HAP-1 (cell line): ENCODE measurements at regions not wholly inside any gene's neighbourhood (a gene's known extent, or its start where the extent isn't known, plus 50 kb on each side); places are given as distances from the start of the nearest gene placed in this dataset.

Experiments
- DNase-seq, 2 experiments: peaks; one replicate each; pipeline ENCODE4 v3.0.0-alpha.2; 2016 to 2020; ENCODE audit warnings: low spot score in 2 of 2
- H3K27me3 ChIP-seq: fragments of 250-450 bp; sonication (Bioruptor Pico); 2 replicates; pipeline ENCODE4 v1.5.1; 2020; ENCODE audit warnings: low read depth, mild to moderate bottlenecking, moderate library complexity
- H3K36me3 ChIP-seq: fragments of 250-450 bp; sonication (Bioruptor Pico); replicated peaks from 2 replicates; pipeline ENCODE4 v1.5.1; 2020; ENCODE audit warnings: mild to moderate bottlenecking
- H3K4me1 ChIP-seq: fragments of 250-450 bp; sonication (Bioruptor Pico); 2 replicates; pipeline ENCODE4 v1.5.1; 2020; ENCODE audit warnings: mild to moderate bottlenecking
- H3K4me3 ChIP-seq: fragments of 250-450 bp; sonication (Bioruptor Pico); 2 replicates; pipeline ENCODE4 v1.5.1; 2020; ENCODE audit warnings: mild to moderate bottlenecking, moderate library complexity
- H3K9me3 ChIP-seq: fragments of 250-450 bp; sonication (Bioruptor Pico); 2 replicates; pipeline ENCODE4 v1.5.1; 2020; ENCODE audit warnings: mild to moderate bottlenecking, moderate library complexity
- in situ Hi-C: fragments of 300-500 bp; cut with MboI; formaldehyde crosslinking; loops from 3 replicates; pipeline ENCODE4 v1.14.3; 2020; ENCODE audit warnings: low sequenced_read_pairs, inconsistent platforms, mixed read lengths

DNA sequence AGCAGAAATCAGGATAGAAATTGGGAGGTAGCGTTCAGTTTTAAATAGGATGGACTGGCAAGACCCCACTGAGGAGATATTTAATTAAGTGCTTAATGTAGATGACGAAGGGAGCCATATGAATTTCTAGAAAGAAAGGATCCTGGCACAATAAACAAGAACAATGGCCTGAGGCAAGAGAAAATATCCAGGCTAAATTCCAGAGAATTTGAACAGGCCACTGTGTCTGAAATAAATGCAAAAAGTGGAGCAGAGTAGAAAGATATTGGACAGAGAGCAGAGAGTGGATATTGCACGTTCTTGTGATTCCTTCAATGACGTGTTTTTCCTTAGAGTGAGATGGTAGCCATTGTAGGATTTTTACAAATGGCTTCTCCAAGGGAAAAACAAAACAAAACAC, 1504.8 kb downstream of the C4orf33 start:
- Histone ChIP-seq H3K27me3 (no peaks in the 10 kb centered on the region), H3K9me3 (no peaks in the 10 kb centered on the region), H3K36me3 (no peaks in the 10 kb centered on the region), H3K4me1 (no peaks in the 10 kb centered on the region), H3K4me3 (no peak overlapping the region)
- in situ Hi-C loops: no loop called here
- peak in 1 of 2 experiments; percentile 16 for DNase-seq

DNA sequence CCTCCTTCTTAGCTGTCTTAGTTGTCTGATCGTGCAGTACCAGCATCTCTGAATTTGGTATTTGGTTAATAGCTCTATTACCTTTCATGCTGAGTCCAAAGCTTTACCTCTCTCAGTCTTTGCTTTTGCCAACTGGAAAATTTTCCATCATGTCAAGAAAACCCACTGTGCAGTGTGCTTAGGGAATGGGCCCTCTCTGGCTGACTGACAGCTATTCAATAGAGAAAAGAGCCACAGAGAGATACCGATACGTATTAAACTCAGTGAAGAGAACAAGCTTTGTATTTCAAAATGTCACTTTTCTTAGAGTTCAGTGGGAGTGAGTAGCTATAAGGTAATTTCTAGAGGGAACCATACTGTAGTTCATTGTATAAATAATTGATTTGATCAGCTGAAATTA, 1507.1 kb downstream of the C4orf33 start:
- in situ Hi-C loops: no loop called here
- DNase-seq: no peak

DNA sequence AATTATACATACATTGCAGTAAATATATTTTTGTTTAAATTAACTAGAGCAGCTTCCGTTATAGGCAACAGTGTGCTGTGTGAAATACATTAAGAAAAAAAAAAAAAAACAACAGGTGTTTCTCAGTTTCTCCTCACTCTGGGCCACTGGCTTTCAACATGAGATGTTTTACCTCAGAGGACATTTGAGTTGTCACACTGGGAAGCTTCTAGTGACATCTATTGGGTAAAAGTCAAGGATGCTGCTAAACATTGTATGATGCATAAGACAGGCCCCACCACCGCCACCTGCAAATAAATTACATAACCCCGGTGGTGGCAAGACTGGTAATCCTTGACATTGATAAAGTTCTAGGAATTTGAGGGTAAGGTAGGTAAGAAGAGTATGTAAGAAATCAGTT, 1512.2 kb downstream of the C4orf33 start:
- Histone ChIP-seq H3K9me3 (no peaks in the 10 kb centered on the region), H3K4me1 (no peaks in the 10 kb centered on the region), H3K36me3 (no peaks in the 10 kb centered on the region), H3K4me3 (no peak overlapping the region), H3K27me3 (no peaks in the 10 kb centered on the region)
- no peak for DNase-seq
- in situ Hi-C loops: no loop called here

More for the DNA sequence above, 1507.1 kb downstream of the C4orf33 start:
- H3K4me3 ChIP-seq: no peak overlapping the region
- no peaks in the 10 kb centered on the region for H3K9me3 ChIP-seq
- no peaks in the 10 kb centered on the region for H3K4me1 ChIP-seq
- no peaks in the 10 kb centered on the region for H3K27me3 ChIP-seq
- H3K36me3 ChIP-seq: no peaks in the 10 kb centered on the region

DNA sequence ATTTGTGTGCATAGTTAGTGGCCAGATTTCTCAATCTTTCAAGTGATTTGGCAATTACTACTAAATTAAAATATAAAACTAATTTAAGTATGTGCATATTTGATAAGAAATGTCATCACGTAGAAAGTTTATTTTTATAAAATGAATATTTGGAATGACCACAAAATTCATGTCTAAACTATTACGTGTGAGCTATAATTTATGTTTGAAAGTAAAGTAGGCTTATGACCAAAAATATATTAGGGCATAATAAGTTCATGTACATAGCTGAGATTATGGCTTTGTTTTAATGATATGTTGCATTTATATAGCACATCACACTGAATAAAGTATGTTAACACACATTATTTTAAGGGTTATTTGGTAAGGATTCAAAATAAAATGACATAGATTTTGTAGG, 1532.6 kb downstream of the C4orf33 start:
- H3K4me1 ChIP-seq: no peaks in the 10 kb centered on the region
- in situ Hi-C loops: no loop called here
- no peak overlapping the region for H3K4me3 ChIP-seq
- H3K9me3 ChIP-seq: no peaks in the 10 kb centered on the region
- no peaks in the 10 kb centered on the region for H3K27me3 ChIP-seq
- no peaks in the 10 kb centered on the region for H3K36me3 ChIP-seq
- DNase-seq: no peak

DNA sequence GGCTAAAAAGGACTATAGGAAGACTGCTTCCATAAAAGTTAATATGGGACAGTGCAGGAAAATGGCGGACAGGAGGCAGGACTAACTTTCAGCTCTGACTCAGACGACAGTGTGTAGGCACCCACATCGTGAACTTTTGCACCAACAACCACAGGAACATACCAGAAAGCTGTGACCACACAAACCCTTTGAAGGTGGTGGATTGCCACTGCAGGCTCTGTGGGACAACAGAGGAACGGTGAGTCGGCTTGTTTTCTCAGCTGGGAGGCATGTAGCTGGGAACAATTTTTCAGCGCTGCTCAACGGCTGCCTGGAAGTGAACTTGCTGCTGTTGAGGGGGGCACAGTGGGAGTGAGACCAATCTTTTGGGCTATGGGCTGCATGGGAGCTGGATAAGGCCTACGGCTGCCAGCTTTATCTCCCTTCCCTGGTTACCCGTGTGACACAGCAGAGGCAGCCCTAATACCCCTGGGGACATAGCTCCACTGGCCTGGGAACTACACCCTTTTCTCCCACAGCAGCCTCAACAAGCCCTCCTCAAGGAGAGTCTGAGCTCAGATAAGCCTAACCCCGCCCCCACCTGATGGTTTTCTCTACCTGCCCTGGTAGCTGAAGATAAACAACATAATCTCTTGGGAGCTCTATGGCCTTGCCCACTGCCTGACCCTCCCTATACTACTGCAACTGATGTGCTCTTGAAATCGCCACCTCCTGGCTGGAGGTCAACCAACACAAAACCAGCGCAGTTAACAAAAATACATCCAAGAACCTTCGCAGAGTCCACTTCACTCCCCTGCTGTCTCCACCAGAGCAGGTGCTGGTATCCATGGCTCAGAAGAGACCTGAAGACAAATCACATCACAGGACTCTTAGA, 1537.0 kb downstream of the C4orf33 start:
- Histone ChIP-seq H3K4me1 (no peaks in the 10 kb centered on the region), H3K27me3 (no peaks in the 10 kb centered on the region), H3K36me3 (no peaks in the 10 kb centered on the region), H3K4me3 (no peak overlapping the region), H3K9me3 (no peaks in the 10 kb centered on the region)
- in situ Hi-C loops: no loop called here
- DNase-seq: no peak

DNA sequence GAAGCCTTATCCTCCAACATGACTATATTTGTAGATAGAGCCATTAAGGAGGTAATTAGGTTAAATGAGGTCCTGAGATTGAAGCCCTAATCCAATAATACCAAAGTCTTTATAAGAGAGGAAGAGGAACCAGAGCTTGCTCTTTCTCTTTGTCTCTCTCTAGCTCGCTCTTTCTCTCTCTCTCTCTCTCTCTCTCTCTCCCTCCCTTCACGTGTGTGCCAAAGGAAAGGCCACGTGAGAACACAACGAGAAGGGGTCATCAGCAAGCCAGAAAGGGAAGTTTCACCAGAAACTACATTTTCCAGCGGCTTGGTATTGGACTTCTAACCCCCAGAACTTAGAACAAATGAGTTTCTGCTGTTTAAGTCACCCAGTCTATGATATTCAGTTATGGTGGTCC, 1540.5 kb downstream of the C4orf33 start:
- H3K27me3 ChIP-seq: no peaks in the 10 kb centered on the region
- in situ Hi-C loops: no loop called here
- no peak overlapping the region for H3K4me3 ChIP-seq

DNA sequence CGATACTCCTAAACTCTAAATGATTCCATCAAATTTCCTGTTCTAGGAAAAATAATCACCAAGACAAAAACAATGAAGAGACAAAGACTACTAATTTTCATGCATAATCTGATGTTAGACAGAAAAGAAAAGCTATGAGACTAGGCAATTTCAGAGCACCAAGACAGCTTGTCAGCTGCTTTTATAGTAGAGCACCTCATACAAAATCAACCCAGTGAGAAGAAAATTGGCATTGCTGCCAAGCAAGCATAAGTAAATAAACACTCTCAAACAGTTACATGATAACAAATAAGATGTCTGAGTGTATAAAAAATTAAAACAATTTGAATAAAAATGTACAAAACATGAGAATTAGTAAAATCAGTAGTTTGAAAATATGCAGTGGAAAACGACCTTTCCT, 1544.6 kb downstream of the C4orf33 start:
- Histone ChIP-seq H3K36me3 (no peaks in the 10 kb centered on the region), H3K9me3 (no peaks in the 10 kb centered on the region)

More for the DNA sequence above, 1540.5 kb downstream of the C4orf33 start:
- Histone ChIP-seq H3K9me3 (no peaks in the 10 kb centered on the region), H3K36me3 (no peaks in the 10 kb centered on the region), H3K4me1 (no peaks in the 10 kb centered on the region)
- no peak for DNase-seq

DNA sequence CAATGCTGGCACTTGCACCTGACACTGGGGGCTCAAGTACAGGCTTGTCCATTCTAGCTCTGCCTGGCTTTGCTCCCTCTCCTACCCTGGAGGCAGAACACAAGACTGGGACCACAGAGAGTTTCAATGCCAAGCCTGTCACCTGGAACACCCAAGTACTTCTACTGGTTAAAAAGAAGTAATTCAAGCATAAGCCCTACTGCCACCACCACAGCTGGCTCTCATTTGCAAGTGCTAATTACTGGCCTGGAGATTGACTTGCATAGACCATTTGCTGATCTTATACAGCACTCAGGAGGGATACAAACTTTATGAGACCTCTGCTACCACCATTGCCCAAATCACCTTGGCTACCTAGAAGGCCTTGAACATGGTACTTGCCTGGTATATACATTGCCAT, 1550.9 kb downstream of the C4orf33 start:
- in situ Hi-C loops: no loop called here
- Histone ChIP-seq H3K4me3 (no peak overlapping the region), H3K4me1 (no peaks in the 10 kb centered on the region), H3K27me3 (no peaks in the 10 kb centered on the region), H3K9me3 (no peaks in the 10 kb centered on the region), H3K36me3 (no peaks in the 10 kb centered on the region)
- no peak for DNase-seq

More for the DNA sequence above, 1544.6 kb downstream of the C4orf33 start:
- no peak overlapping the region for H3K4me3 ChIP-seq
- no peaks in the 10 kb centered on the region for H3K27me3 ChIP-seq
- in situ Hi-C loops: no loop called here
- no peaks in the 10 kb centered on the region for H3K4me1 ChIP-seq
- no peak for DNase-seq

DNA sequence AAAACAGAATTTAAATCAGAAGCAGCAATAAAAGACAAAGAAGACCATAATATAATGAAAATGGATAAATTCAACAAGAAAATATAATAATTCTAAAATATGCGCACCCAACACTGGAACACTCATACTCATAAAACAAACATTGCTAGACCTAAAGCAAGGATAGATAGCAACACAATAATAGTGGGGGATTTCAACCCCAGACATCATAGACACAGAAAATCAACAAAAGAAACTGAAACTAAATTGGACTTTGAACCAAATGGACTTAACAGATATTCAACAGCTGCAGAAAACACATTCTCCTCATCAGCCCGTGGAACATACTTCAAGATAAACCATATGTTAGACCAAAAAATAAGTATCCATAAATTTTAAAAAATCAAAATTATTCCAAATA, 1552.6 kb downstream of the C4orf33 start:
- Histone ChIP-seq H3K4me1 (no peaks in the 10 kb centered on the region), H3K9me3 (no peaks in the 10 kb centered on the region), H3K4me3 (no peak overlapping the region), H3K36me3 (no peaks in the 10 kb centered on the region), H3K27me3 (no peaks in the 10 kb centered on the region)
- DNase-seq: no peak
- in situ Hi-C loops: no loop called here

DNA sequence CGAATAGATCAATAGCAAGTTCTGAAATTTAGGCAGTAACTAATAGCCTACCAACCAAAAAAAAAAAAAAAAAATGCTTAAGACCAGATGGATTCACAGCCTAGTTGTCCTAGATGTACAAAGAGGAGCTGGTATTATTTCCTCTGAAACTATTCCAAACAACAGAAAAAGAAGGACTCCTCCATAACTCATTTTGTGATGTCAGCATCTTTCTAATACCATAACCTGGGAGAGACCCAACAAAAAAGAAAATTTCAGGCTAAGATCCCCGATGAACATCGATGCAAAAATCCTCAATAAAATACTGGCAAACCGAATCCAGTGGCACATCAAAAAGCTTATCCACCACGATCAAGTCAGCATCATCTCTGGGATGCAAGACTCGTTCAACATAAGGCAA, 1557.9 kb downstream of the C4orf33 start:
- no peaks in the 10 kb centered on the region for H3K36me3 ChIP-seq
- no peaks in the 10 kb centered on the region for H3K27me3 ChIP-seq
- H3K4me1 ChIP-seq: no peaks in the 10 kb centered on the region
- no peaks in the 10 kb centered on the region for H3K9me3 ChIP-seq
- no peak overlapping the region for H3K4me3 ChIP-seq
- no peak for DNase-seq
- in situ Hi-C loops: no loop called here

DNA sequence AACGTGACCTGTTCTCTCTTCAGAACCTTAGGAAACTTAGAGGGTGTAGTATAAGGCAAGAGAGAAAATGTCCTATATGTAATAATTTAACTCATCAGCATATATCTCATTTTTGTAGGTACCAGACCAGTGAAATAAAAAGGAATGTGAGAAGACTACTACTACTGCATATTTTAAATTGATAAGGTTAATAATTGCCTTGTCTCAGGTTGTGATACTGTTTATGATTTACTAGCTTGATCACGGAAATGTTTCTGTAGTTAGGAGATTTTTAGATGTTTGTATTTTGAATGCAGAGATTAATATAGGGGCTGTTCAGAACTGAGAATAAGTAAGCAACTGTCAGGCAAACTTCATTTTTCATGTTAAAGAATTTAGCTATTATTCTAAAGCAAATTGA, 1563.4 kb downstream of the C4orf33 start:
- Histone ChIP-seq H3K9me3 (no peaks in the 10 kb centered on the region), H3K4me1 (no peaks in the 10 kb centered on the region), H3K4me3 (no peak overlapping the region), H3K27me3 (no peaks in the 10 kb centered on the region), H3K36me3 (no peaks in the 10 kb centered on the region)
- no peak for DNase-seq
- in situ Hi-C loops: no loop called here

DNA sequence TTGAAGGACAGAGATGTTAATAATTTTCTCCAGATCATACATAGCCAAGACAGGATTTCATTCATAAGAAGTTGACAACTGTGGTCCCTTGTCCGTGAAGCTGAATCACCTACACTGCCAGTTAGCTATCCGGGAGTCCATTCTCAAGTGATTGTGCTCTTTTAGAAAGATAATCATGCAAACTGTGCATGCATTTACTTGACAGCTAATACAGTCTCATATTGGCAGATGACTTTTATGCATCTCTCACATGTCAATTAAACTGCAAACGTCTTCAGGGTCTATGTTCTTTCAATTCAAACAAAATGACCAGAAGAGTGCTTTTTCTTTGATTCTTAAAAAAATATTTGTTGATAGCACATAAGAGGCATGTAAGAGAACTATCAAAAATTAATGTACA, 1572.9 kb downstream of the C4orf33 start:
- H3K9me3 ChIP-seq: no peaks in the 10 kb centered on the region
- H3K27me3 ChIP-seq: no peaks in the 10 kb centered on the region
- in situ Hi-C loops: no loop called here
- no peaks in the 10 kb centered on the region for H3K4me1 ChIP-seq
- H3K36me3 ChIP-seq: no peaks in the 10 kb centered on the region
- no peak overlapping the region for H3K4me3 ChIP-seq
- DNase-seq: no peak

DNA sequence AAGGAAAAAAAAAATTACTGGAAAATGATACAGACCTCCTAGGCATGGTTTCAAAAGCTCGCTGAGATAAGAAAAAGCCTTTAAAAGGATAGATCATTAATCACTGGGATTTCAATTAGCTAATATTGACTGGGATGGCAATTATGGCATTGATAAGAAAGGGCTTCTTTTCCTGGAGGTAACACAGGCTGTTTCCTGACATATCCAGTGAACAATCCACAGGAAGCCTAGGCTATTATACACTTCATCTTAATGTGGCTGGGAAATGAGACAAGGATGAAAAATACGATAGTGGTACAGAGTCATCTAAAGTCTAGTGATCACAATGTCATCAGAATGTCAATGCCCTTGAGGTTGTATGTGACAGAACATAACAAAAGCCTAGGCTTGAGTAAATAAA, 1579.3 kb downstream of the C4orf33 start:
- Histone ChIP-seq H3K4me1 (no peaks in the 10 kb centered on the region), H3K9me3 (no peaks in the 10 kb centered on the region), H3K27me3 (no peaks in the 10 kb centered on the region), H3K4me3 (no peak overlapping the region), H3K36me3 (no peaks in the 10 kb centered on the region)
- DNase-seq: no peak
- in situ Hi-C loops: no loop called here

DNA sequence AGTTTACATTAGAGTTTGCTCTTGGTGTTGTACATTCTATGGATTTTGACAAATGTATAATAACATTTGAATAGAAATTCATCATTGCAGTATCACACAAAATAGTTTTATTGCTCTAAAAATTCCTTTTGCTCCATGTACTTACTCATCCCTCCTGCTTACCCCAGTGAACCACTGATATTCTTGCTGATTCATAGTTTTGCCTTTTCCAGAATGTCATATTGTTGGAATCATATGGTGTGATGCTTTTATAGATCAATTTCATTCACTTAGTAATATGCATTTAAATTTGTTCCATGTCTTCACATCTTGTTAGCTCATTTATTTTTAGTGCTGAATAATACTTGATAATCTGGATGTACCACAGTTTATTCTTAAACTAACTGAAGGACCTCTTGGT, 1593.2 kb downstream of the C4orf33 start:
- no peak for DNase-seq
- in situ Hi-C loops: no loop called here
- no peaks in the 10 kb centered on the region for H3K27me3 ChIP-seq
- H3K4me3 ChIP-seq: no peak overlapping the region
- H3K9me3 ChIP-seq: no peaks in the 10 kb centered on the region
- H3K36me3 ChIP-seq: no peaks in the 10 kb centered on the region
- no peaks in the 10 kb centered on the region for H3K4me1 ChIP-seq

DNA sequence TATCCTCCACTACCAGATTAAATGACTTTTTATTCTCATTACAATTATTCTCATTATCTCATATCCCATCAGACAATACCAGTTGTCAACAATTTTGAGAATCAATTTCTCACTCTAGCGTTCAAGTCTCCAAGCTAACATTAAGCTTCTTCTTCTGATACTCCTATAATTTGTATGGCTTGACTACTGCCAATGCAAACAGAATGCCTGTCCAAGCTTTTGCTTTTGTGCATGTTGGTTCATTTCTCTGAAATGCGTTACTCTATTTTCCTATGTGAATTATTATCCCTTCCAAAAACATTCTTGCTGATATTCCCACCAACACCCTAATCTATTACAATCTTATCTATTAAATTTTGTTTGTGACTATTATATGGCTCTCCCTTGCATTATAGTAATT, 1602.3 kb downstream of the C4orf33 start:
- Histone ChIP-seq H3K4me3 (no peak overlapping the region), H3K9me3 (no peaks in the 10 kb centered on the region), H3K36me3 (no peaks in the 10 kb centered on the region), H3K27me3 (no peaks in the 10 kb centered on the region), H3K4me1 (no peaks in the 10 kb centered on the region)
- DNase-seq: no peak
- in situ Hi-C loops: no loop called here
